ENCODE measurements at regions not wholly inside any gene's neighbourhood (a gene's known extent, or its start where the extent isn't known, plus 50 kb on each side); places are given as distances from the start of the nearest gene placed in this dataset.

DNA sequence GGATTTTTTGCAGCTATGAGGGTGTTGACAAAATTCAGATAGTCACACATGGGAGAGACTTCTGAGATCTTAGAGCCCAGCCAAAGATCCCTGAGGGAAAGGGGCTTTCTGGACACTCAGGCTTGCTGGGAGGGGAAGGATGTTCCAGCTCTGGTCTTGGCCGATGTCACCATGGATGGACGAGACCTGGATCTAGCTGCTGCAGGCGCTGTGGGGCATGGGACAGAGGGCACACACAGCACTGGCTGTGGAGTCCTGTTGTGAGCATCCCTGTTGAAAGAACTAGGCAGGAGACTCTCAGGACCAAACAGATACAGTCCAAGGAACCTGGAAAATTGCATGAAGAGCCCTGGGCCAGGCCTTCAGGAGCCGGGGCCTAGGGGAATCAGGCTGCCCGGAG, 80.1 kb upstream of the SDK2 start:
- DNase-seq: no peak

DNA sequence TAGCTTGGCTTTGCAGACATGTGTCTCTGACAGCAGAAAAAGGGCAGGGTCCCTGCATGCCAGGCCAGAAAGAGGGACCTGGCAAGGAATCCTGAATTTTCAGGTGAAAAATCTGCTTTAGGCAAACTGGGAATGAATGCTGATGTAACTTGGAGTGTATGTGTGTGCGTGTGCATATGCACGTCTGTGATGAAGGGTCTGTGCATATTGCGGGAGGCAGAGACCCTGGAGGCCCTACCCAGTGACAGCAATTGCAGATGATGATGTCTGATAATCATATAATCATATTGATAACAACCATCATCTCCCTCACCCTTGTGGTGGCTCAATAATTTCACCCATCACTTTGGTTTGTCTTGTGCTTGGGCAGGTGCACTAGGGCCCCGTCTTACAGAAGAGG, 80.7 kb upstream of the SDK2 start:
- DNase-seq: no peak

DNA sequence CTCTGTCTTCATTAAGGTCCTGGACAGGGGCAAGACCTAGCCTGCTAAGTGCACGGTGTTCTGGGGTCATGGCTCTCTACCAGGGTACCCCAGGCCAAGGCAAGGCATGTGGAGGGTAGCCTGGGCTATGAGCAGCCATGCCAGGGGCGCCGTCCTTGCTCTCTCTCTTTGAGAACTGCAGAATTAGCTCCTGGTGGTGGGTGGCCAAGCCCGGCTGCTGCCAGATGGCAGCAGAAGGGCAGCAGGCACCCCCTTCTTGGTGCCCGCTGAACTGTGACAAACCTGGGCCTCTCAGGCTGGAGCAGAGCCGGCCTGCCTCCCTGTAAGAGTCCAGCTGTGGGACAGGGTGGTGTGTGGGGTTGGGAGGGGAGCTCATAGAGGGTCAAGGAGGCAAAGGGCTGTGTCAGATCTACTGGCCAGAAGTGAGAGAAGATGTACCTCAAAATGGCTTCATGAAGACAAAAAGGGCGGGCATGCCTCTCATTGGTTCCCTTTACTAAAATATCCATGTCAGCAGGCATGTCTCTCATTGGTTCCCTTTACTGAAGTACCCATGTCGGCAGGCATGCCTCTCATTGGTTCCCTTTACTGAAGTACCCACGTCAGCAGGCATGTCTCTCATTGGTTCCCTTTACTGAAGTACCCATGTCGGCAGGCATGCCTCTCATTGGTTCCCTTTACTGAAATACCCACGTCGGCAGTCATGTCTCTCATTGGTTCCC, 81.7 kb upstream of the SDK2 start:
- no peak for DNase-seq

DNA sequence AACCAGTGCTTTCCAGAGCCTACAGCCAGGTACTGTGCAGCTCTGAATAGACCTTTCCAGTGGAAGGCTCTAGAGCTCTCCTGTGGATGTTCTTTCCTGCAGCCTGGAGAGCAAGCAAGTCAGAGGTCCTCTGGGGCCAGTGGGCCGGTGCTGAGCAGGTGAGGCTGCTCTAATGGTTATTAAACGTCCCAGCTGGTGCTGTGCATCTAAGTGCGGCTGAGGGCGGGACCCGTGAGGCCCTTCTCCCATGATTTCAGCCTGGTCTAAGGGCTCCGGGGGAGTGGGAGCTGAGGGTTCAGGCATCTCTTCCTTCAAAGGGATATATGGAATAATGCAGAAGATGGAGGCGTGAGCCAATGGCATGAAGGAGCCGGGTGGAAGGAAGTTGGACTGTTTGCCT, 83.7 kb upstream of the SDK2 start:
- no peak for DNase-seq

DNA sequence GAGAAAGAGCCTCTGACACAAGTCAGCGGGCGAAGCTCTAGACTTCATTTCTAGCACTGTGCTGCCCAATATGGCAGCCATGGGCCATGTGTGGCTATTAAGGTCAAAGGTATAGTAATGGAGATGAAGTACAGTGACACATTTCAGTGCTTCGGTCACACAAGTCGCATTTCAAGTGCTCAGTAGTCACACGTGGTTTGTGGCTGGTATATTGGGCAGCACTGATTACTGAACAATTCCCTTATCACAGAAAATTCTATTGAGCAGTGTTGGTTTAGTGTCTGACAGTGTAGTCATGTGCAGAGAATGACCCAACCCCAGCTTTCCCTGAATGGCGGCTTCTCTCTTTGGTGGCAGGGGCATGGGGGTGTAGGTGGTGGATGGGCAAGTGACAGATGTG, 84.9 kb upstream of the SDK2 start:
- DNase-seq: no peak

DNA sequence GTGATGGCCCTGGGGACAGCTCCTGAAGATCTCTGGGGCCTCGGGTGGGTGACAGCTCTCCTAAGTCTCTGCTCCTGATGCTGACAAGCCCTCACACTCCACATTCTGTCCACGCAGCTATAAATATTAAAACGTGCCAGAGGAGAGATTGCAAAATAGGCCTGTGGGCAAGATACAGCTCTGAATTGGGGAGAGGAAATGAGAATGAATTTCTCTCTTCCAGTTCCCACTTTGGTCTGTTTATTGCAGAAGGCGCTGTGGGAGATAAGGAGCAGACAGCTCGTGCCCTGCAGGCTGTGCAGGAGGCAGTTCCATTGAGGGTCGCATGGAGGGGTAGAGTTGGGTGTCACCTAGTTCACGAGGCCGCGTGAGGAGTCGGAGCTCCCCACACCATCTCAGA, 87.5 kb upstream of the SDK2 start:
- DNase-seq: no peak

DNA sequence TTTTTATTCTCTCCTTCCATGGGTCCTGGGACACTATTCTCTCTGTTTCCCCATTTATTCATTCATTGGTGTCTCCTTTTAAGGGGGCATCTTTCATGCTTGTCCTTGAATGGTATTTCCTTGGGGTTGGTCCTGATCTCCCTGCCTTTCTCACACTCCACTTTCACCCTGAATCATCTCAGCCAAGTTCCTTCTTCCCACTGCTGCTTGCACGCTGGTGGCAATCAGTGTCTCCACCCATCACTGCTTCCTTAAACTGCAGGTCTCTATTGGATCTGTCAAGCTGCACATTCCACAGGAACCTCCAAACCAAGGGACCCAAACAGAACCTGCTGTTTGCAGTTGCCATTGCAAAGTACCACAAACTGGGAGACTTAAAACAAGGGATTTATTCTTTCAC, 89.3 kb upstream of the SDK2 start:
- no peak for DNase-seq

DNA sequence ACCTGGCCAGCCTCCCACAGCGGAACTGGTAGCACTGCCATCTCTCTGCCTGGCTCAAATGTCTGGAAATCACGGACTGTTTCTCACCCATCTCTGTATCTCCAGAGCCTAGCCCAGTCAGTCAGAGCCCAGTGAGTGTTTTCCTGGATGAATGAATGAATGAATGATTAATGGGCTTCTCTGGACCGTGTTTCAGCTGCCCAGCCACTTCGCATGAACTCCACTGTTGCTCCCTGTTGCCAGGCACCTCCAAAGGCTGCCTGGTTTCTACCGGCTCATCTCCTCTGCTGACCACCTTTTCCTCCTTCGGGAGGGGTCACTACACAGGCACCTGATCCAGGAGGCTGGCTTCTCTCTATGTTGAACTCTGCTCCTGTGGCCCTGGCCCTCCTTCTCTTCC, 91.0 kb upstream of the SDK2 start:
- DNase-seq: no peak

DNA sequence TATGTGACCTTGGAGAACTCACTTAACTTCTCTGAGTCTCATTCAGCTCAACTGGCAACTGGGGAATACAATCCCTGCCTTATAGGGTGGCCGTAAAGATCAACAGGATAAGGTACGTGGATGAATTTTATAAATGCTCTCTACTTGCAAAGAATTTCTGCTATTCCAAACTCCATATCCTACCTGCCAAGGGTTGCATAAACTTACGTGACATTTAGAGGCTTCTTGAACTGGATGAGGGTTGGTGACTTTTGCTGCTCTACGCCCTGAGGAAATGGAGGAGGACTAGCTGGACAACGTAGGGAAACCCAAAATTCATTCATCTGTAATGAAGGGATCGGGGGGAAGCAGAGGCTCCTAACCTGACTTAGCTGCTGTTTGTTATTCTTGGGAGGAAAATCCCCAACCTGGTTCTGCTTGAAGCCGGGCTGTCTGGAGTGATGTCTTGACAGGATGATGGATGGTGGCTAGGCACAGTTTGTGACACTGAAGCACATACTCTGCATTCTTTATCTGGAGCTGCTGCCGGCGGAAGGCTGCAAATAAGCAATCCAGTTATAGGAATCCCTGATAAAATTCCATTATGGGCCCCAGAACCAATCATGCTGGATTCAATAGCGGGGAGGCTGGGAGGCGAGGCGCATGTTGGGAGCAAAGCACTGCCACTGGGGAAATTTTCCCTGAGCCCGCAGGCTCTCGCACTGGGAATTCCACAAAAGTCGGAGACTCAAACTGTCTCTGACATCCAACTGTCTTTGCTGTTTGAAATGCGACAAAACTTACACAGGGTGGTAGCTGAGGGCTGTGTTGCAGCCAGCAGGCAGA, 94.7 kb upstream of the SDK2 start:
- no peak for DNase-seq

DNA sequence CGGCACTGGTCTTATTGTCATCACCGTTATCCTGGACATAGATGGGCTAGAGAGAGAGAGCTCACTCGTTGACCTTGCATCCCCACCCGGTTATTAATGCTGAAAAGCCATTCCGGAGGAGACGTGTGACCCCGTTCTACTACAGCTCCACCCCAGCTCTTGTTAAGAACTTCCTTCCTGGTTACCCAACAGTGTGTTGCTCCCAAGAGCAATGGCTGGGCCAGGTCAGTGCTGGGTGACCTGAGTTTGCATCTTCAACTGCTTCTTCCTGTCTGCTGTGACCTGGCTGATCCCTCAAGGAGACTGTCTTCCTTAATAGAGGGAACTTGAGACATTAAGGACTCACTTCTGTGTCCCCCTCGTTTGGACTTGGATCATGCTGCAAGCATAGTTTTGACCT, 96.1 kb upstream of the SDK2 start:
- no peak for DNase-seq

DNA sequence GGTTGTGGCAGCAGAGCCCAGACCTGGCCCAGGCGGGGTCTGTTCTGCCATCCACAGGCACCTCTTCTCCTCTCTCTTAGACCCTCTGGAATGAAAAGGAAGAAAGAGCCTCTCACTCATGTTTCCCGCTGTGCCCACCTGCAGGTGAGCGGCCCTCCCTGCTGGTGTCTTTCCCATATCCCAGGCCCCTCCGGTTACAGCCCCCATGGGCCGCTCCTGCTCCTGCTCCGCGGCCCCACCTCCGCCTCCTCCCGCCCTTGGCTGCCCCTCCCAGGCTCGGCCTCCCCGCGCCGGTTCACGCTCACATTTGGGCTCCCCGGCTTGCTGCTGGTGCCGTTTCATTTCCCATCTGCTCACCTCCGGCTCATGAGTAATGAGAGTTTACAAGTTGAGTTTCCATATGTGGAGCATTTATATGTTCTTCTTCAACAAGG, 98.7 kb upstream of the SDK2 start:
- DNase-seq: no peak

DNA sequence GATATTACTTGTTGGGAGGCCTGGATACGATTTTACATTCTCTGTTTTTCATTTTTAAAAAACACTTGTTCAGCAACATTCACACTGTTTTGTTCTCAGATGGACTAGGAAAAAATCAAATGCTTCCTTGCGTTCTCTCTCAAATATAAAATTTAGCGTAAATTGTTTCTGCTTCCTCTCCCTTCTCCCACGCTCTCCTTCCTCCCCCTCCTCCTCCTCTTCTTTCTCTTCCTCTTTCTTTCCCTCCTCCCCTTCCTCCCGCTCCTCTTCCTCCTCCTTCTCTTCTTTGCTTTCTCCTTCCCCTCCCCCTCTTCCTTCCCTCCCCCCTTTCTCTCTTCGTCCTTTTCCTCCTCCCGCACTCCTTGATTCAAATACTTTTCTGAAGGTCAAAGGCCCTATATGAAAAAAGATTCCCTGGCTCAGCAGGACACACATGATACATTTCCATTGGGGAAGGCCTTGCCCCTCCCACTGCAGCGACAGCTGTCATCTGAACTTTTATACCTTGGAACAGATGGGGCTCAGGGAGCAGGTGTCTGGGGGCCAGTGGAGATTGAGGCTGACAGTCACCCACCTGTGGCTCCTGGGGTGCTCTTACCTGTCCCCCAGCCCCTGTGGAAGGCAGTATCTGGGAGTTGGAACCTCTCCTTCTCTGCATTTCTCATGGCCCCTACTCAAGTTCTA, 99.4 kb upstream of the SDK2 start:
- DNase-seq: no peak

DNA sequence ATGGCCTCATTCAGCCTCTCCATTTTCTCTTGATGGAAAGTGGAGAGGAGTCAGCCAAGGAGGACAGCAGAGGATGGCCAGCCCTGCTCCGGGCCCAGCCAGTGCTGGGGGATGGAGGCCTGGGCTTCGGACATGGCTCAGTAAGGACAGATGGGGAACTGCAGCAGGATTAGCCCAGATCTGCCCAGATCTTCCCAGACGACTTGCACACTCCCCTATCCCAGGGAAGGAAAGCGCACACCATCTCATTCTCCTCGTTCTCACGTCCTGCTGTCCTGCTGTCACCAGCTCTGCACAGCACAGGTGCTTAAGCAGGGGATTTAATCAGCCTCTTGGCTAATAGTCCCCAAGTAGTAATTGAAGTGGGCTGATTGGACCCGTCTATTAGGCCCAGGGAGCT, 100.2 kb upstream of the SDK2 start:
- DNase-seq: no peak

DNA sequence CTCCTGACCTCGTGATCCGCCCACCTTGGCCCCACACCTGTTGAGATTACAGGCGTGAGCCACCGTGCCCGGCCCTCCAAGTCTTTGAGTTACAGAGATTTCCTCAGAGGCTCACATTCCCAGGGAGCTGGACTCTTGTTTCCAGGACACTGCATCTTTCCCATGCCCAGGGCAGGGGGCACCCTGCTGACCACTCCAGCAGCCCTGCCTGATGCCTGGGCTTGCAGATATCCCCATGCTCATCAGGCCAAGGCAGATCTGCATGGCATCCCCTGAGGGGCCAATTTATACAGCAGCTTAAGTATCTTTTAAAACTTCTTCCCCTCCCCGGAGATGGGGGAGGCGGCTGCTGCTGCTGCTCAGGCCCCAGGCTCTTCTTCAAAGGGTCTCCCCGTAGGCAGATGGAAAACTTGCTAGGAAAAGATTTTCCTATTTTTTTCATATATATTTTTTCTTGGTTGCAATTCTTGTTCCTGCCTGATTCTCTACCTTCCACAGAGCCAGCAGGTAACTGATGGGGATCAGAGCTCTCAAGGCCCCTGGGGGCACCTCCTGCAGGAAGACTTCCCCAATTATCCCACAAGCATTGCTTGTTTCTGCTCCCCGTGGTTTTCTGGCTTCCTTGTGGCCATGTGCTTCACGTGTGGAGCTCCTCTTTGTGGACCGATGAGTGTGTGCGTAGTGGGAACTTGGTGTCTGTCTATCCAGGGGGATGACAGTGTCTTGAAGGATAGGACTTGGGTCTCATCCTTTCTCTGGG, 102.2 kb upstream of the SDK2 start:
- DNase-seq: no peak

DNA sequence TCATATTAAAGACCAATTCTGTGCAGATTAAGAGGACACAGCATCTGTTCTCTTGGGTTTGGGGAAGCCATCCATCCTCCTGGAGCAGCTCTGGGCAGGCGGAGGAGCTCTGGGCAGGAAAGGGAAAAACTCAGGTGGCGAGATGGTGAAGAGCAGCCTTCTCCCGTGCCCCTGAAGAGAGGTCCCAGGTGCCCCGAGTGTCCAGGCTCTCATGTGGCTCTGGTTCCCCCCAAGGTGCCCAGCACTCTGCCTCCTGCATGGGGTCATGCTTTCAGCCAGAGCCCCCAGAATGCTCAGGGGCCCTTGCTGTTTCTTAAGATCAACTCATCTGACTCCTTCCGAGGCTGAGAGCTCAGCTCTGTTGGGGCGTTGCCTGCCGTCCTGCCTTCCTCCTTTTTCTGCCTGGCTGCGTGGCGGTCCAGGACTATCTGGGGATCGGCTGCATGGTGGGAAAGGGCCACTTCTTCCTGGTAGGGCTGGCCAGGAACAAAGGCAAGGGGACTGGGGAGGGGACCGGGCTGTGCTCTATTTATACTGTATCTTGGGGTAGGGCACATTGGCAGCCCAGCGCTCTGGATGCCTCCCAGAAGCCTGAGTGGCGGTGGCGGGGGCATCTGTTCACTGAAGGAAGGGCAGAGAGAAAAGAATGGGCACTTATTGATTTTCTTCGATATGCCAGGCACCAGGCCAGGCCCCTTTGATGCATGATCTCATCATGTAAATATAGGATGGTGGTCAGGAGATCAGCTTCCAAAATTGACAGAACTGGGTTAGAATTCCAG, 103.2 kb upstream of the SDK2 start:
- DNase-seq: no peak

DNA sequence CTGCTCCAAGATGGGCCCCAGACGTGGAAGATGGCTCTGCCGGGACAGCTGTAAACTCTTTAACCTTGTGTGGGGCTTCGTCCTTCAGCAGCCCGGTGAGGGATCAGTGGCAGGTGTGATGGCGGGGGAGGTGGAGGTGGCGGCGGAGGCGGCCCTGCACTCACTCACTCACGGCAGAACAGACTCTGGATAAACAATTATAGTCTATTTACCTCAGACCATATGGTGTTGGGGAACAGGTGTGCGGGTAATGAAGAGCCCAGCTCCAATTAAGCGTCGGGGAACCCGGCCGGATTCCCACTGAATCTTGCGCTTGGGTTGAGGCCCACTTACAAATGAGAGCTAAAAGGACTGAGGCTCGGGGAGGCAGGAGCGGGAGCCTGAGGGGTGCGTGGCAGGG, 104.3 kb upstream of the SDK2 start:
- DNase-seq: no peak

DNA sequence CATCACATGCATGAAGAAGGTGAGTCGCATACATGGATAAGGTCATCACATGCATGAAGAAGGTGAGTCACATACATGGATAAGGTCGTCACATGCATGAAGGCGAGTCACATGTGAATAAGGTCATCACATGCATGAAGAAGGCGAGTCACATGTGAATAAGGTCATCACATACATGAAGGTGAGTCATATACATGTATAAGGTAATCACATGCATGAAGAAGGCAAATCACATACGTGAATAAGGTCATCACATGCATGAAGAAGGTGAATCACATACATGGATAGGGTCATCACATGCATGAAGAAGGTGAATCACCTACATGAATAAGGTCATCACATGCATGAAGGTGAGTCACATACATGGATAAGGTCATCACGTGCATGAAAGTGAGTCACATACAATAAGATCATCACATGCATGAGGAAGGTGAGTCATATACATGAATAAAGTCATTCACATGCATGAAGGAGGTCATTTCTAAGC, 105.1 kb upstream of the SDK2 start:
- no peak for DNase-seq

DNA sequence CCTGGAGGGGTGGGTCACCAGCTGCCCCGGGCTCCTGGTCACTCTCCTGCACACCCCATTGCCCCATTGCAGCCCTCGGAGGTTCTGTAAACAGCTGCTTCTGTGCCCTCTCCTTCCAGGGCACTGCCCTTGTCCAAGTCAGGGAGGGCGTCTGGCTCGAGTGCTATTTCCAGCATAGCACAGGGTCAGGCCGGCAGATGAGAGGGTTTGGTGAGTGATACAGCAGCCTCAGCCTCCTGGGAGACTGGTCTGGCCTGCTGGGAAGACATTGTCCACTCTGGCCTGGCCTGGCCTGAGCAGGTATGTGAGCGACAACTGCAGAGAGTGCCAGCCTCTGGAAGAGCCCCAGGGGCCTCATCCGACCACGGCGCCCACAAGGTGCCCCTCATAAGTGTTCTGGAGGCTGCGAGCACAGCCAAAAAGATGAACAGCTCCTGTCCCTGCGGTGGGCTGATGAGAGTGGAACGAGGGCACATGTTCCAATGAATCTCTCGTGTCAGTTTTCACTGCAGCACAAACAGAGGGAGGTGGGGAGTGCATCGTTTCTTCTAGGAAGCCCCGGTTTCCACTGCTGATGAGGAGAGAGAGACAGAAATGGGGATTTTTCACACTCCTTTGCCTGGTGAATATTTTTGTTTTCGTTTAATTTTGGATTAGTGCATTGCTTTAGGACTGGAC, 105.8 kb upstream of the SDK2 start:
- no peak for DNase-seq

DNA sequence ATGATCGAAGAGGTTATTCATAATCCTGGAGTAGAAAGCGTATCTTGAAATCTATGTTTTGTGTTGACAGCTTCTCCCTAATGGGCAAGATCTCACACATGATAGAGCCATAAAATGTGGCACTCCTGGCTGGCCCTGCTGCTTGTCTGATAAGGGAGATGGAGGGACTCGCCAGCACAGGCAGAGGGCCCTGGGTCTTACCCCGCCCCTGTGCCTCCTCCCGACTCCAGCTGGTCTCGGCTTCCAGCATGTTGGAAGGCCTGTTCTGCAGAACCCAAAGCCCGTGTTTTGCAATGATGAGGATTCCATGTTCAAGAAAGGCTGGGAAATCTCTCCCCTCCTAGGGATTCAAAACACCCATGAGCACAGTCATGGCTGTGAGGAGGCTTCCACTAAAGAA, 106.7 kb upstream of the SDK2 start:
- no peak for DNase-seq

DNA sequence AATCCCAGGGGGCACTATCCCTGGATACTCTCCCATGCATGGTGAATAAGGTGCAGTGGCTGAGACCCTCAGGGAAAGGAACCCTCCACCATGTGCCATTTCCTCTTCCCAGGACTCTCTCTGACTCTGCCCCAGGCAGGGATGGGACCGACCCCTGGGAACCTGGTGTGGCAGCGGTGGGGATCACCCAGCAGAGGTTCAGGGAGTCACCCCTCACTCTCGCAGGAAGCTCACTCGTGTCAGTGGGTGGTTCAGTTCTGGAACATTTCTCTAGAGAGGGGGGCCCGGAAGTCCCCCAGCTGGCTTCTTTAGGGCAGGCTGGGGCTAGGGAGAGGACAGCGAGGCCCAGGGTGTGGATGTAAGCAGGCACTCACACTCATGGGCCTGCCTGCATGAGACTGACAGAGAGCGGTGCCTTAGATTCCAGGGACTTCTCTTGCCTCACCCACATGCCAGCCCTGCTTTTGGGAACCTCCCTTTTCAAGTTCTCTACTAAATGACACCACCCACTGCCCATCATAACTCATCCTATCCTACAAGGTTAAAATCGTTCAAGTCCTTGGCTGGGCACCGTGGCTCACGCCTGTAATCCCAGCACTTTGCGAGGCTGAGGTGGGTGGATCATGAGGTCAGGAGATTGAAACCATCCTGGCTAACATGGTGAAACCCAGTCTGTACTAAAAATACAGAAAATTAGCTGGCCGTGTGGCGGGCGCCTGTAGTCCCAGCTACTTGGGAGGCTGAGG, 109.7 kb upstream of the SDK2 start:
- DNase-seq: no peak

DNA sequence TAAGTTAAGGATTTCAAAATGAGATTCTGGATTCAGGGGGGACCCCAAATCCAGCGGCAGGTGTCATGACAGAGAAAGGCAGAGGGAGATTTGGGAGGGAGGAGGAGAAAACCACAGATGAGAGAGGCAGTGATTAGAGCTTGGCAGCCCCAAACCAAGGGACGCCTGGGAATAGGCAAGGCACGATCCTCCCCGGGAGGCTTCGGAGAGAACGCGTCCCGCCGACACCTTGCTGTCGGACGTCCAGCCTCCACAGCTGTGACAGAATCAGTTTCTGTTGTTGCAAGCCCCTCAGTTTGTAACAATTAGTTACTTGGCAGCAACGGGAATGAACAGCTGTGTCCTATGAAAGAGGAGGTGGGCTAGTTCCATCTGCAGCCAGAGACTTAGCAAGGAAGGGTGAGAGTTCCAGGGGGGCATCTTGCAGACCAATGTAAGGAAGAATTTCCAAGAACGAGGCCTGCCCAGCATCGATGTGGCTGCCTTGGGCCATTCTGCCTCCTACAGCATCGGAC, 110.7 kb upstream of the SDK2 start:
- no peak for DNase-seq

All from stimulated activated CD4-positive, alpha-beta T cell treated with anti-CD3 and anti-CD28 coated beads, Interleukin-2, amount 100 ng/mL, for 24 hours (primary cell).